ENCODE measurements at regions not wholly inside any gene's neighbourhood (a gene's known extent, or its start where the extent isn't known, plus 50 kb on each side); places are given as distances from the start of the nearest gene placed in this dataset.

- no peak for DNase-seq (ENCODE audit: insufficient read length, low spot score, missing footprints)
- Histone ChIP-seq H3K9me3 (ENCODE audit: low read depth, low read length) (no peaks in the 10 kb centered on the region), H3K4me2 (ENCODE audit: insufficient read depth, low read length) (no peak overlapping the region), H3K4me1 (ENCODE audit: insufficient read depth, low read length) (no peaks in the 10 kb centered on the region), H3K27me3 (ENCODE audit: insufficient read depth, low read length) (no peaks in the 10 kb centered on the region), H2AFZ (ENCODE audit: low read length) (no peak overlapping the region), H3K27ac (ENCODE audit: low read depth, low read length) (no peak overlapping the region), H3K36me3 (ENCODE audit: insufficient read depth, low read length) (no peaks in the 10 kb centered on the region), H3K4me3 (ENCODE audit: insufficient read depth, low read length) (no peak overlapping the region), H3K79me2 (ENCODE audit: insufficient read depth, low read length) (no peaks in the 10 kb centered on the region), H4K20me1 (ENCODE audit: insufficient read depth, low read length) (peaks cover 2% of the 10 kb centered on the region)
- TF ChIP-seq, protein P1, sequence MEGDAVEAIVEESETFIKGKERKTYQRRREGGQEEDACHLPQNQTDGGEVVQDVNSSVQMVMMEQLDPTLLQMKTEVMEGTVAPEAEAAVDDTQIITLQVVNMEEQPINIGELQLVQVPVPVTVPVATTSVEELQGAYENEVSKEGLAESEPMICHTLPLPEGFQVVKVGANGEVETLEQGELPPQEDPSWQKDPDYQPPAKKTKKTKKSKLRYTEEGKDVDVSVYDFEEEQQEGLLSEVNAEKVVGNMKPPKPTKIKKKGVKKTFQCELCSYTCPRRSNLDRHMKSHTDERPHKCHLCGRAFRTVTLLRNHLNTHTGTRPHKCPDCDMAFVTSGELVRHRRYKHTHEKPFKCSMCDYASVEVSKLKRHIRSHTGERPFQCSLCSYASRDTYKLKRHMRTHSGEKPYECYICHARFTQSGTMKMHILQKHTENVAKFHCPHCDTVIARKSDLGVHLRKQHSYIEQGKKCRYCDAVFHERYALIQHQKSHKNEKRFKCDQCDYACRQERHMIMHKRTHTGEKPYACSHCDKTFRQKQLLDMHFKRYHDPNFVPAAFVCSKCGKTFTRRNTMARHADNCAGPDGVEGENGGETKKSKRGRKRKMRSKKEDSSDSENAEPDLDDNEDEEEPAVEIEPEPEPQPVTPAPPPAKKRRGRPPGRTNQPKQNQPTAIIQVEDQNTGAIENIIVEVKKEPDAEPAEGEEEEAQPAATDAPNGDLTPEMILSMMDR (IDR thresholded peaks at IDR 0.05; ENCODE audit: extremely low read depth, low read depth, low read length) = no peak
These were observed 485.6 kb downstream of the NPHP4 start for GRCh38 chr1:5506634-5507033.

- Histone ChIP-seq H3K9me3 (ENCODE audit: low read depth, low read length) (no peaks in the 10 kb centered on the region), H3K4me3 (ENCODE audit: insufficient read depth, low read length) (no peak overlapping the region), H3K27ac (ENCODE audit: low read depth, low read length) (no peak overlapping the region), H3K36me3 (ENCODE audit: insufficient read depth, low read length) (no peaks in the 10 kb centered on the region), H4K20me1 (ENCODE audit: insufficient read depth, low read length) (peaks cover 2% of the 10 kb centered on the region), H3K4me2 (ENCODE audit: insufficient read depth, low read length) (no peak overlapping the region), H2AFZ (ENCODE audit: low read length) (no peak overlapping the region), H3K79me2 (ENCODE audit: insufficient read depth, low read length) (no peaks in the 10 kb centered on the region), H3K27me3 (ENCODE audit: insufficient read depth, low read length) (no peaks in the 10 kb centered on the region), H3K4me1 (ENCODE audit: insufficient read depth, low read length) (no peaks in the 10 kb centered on the region)
- no peak for DNase-seq (ENCODE audit: insufficient read length, low spot score, missing footprints)
- TF ChIP-seq, protein P1 (IDR thresholded peaks at IDR 0.05; ENCODE audit: extremely low read depth, low read depth, low read length) = no peak
These were observed 486.3 kb downstream of the NPHP4 start for GRCh38 chr1:5505944-5506343.

DNA sequence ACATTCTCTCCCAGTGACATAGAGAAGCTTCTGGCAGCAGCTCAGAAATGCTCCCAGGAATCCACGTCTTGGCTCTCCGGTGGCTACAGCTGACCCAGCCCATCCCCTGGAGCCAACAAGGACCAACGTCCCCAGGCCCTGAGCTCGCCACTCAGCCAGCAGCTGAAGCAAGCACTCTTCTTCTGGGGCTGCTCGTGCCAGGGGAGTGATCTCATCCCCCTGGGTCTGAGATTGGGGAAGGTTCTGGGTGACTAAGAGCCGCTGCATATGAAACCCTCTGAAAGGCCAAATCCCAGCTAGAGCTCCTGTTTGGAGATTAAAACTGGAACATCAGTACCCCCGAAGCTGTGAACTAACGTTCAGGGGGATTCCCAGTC, 487.9 kb downstream of the NPHP4 start:
- Histone ChIP-seq H3K27ac (ENCODE audit: low read depth, low read length) (no peak overlapping the region), H3K4me1 (ENCODE audit: insufficient read depth, low read length) (no peaks in the 10 kb centered on the region), H3K36me3 (ENCODE audit: insufficient read depth, low read length) (no peaks in the 10 kb centered on the region), H3K4me2 (ENCODE audit: insufficient read depth, low read length) (no peak overlapping the region), H2AFZ (ENCODE audit: low read length) (no peak overlapping the region), H3K9me3 (ENCODE audit: low read depth, low read length) (no peaks in the 10 kb centered on the region), H4K20me1 (ENCODE audit: insufficient read depth, low read length) (no peaks in the 10 kb centered on the region), H3K27me3 (ENCODE audit: insufficient read depth, low read length) (no peaks in the 10 kb centered on the region), H3K4me3 (ENCODE audit: insufficient read depth, low read length) (no peak overlapping the region), H3K79me2 (ENCODE audit: insufficient read depth, low read length) (no peaks in the 10 kb centered on the region)
- TF ChIP-seq, protein P1 (IDR thresholded peaks at IDR 0.05; ENCODE audit: extremely low read depth, low read depth, low read length) = no peak
- peak; percentile 86 for DNase-seq (ENCODE audit: insufficient read length, low spot score, missing footprints)

- Histone ChIP-seq H3K4me3 (ENCODE audit: insufficient read depth, low read length) (no peak overlapping the region), H2AFZ (ENCODE audit: low read length) (no peak overlapping the region), H3K4me2 (ENCODE audit: insufficient read depth, low read length) (no peak overlapping the region), H3K27ac (ENCODE audit: low read depth, low read length) (no peak overlapping the region), H3K36me3 (ENCODE audit: insufficient read depth, low read length) (no peaks in the 10 kb centered on the region), H3K27me3 (ENCODE audit: insufficient read depth, low read length) (no peaks in the 10 kb centered on the region), H3K4me1 (ENCODE audit: insufficient read depth, low read length) (no peaks in the 10 kb centered on the region), H4K20me1 (ENCODE audit: insufficient read depth, low read length) (no peaks in the 10 kb centered on the region), H3K9me3 (ENCODE audit: low read depth, low read length) (no peaks in the 10 kb centered on the region), H3K79me2 (ENCODE audit: insufficient read depth, low read length) (no peaks in the 10 kb centered on the region)
- no peak for DNase-seq (ENCODE audit: insufficient read length, low spot score, missing footprints)
- TF ChIP-seq, protein P1 (IDR thresholded peaks at IDR 0.05; ENCODE audit: extremely low read depth, low read depth, low read length) = no peak
These were observed 488.5 kb downstream of the NPHP4 start for GRCh38 chr1:5503556-5504363.
